ENCODE measurements at regions not wholly inside any gene's neighbourhood (a gene's known extent, or its start where the extent isn't known, plus 50 kb on each side); places are given as distances from the start of the nearest gene placed in this dataset.

- Histone ChIP-seq H4K5ac (ENCODE audit: low read length) (no peak overlapping the region), H3K4me1 (ENCODE audit: control insufficient read depth, low read depth, low read length) (no peaks in the 10 kb centered on the region), H3K18ac (ENCODE audit: low read length) (no peak overlapping the region), H3K4me3 (ENCODE audit: low read length) (no peak overlapping the region), H3K4ac (ENCODE audit: low read depth, low read length) (no peak overlapping the region), H3K36me3 (ENCODE audit: control insufficient read depth, insufficient read depth, low read length) (no peaks in the 10 kb centered on the region), H3K9ac (ENCODE audit: low read length) (no peak overlapping the region), H3K56ac (ENCODE audit: low read length) (no peak overlapping the region), H3K4me2 (ENCODE audit: low read length) (no peak overlapping the region), H2BK120ac (ENCODE audit: low read depth, low read length) (no peak overlapping the region), H3K79me1 (ENCODE audit: low read length) (no peaks in the 10 kb centered on the region), H3K79me2 (ENCODE audit: control insufficient read depth, insufficient read depth, low read length) (no peaks in the 10 kb centered on the region), H3K27ac (ENCODE audit: low read depth, low read length) (no peak overlapping the region), H3K23ac (ENCODE audit: low read length) (no peak overlapping the region), H2BK5ac (ENCODE audit: low read length) (no peak overlapping the region), H2BK15ac (replicated peaks; ENCODE audit: low read depth) (no peak overlapping the region), H3K27me3 (ENCODE audit: insufficient read depth, low read length, poor library complexity) (no peaks in the 10 kb centered on the region), H4K8ac (ENCODE audit: low read depth, low read length) (no peak overlapping the region), H2AK5ac (ENCODE audit: low read length) (no peak overlapping the region)
- WGBS (ENCODE audit: extremely low coverage, insufficient coverage, low lambda C conversion rate): no CpG with 5 or more reads among the region's 7 CpGs
- DNase-seq: no peak
Observed at GRCh38 chr13:99056381-99057014, 78.6 kb upstream of the DOCK9 start.

- H2BK5ac ChIP-seq (ENCODE audit: low read length): no peak overlapping the region
- no peak overlapping the region for H4K5ac ChIP-seq (ENCODE audit: low read length)
- no peak overlapping the region for H2BK15ac ChIP-seq (replicated peaks; ENCODE audit: low read depth)
- H3K4ac ChIP-seq (ENCODE audit: low read depth, low read length): no peak overlapping the region
- H3K9ac ChIP-seq (ENCODE audit: low read length): no peak overlapping the region
- H3K79me1 ChIP-seq (ENCODE audit: low read length): no peaks in the 10 kb centered on the region
- H3K4me1 ChIP-seq (ENCODE audit: control insufficient read depth, low read depth, low read length): no peaks in the 10 kb centered on the region
- H3K4me3 ChIP-seq (ENCODE audit: low read length): no peak overlapping the region
- H4K8ac ChIP-seq (ENCODE audit: low read depth, low read length): no peak overlapping the region
- no peaks in the 10 kb centered on the region for H3K27me3 ChIP-seq (ENCODE audit: insufficient read depth, low read length, poor library complexity)
- H3K18ac ChIP-seq (ENCODE audit: low read length): no peak overlapping the region
- H3K79me2 ChIP-seq (ENCODE audit: control insufficient read depth, insufficient read depth, low read length): no peaks in the 10 kb centered on the region
- H3K27ac ChIP-seq (ENCODE audit: low read depth, low read length): no peak overlapping the region
- WGBS (ENCODE audit: extremely low coverage, insufficient coverage, low lambda C conversion rate): no CpG with 5 or more reads among the region's 4 CpGs
- no peak overlapping the region for H3K56ac ChIP-seq (ENCODE audit: low read length)
- no peak for DNase-seq
- no peak overlapping the region for H3K4me2 ChIP-seq (ENCODE audit: low read length)
- no peak overlapping the region for H3K23ac ChIP-seq (ENCODE audit: low read length)
- H2AK5ac ChIP-seq (ENCODE audit: low read length): no peak overlapping the region
- no peak overlapping the region for H2BK120ac ChIP-seq (ENCODE audit: low read depth, low read length)
- no peaks in the 10 kb centered on the region for H3K36me3 ChIP-seq (ENCODE audit: control insufficient read depth, insufficient read depth, low read length)
Observed at GRCh38 chr13:99057310-99057975, 79.6 kb upstream of the DOCK9 start.

GRCh38 chr13:99058527-99059495 is 80.9 kb upstream of the DOCK9 start:
- Histone ChIP-seq H3K4me1 (ENCODE audit: control insufficient read depth, low read depth, low read length) (no peaks in the 10 kb centered on the region), H3K79me2 (ENCODE audit: control insufficient read depth, insufficient read depth, low read length) (no peaks in the 10 kb centered on the region), H3K27me3 (ENCODE audit: insufficient read depth, low read length, poor library complexity) (no peaks in the 10 kb centered on the region), H2BK5ac (ENCODE audit: low read length) (no peak overlapping the region), H2BK120ac (ENCODE audit: low read depth, low read length) (no peak overlapping the region), H3K56ac (ENCODE audit: low read length) (no peak overlapping the region), H3K4ac (ENCODE audit: low read depth, low read length) (no peak overlapping the region), H2BK15ac (replicated peaks; ENCODE audit: low read depth) (no peak overlapping the region), H3K79me1 (ENCODE audit: low read length) (no peaks in the 10 kb centered on the region), H3K23ac (ENCODE audit: low read length) (no peak overlapping the region), H3K36me3 (ENCODE audit: control insufficient read depth, insufficient read depth, low read length) (no peaks in the 10 kb centered on the region), H3K4me2 (ENCODE audit: low read length) (no peak overlapping the region), H4K5ac (ENCODE audit: low read length) (no peak overlapping the region), H3K27ac (ENCODE audit: low read depth, low read length) (no peak overlapping the region), H3K18ac (ENCODE audit: low read length) (no peak overlapping the region), H3K9ac (ENCODE audit: low read length) (no peak overlapping the region), H3K4me3 (ENCODE audit: low read length) (no peak overlapping the region), H4K8ac (ENCODE audit: low read depth, low read length) (no peak overlapping the region), H2AK5ac (ENCODE audit: low read length) (no peak overlapping the region)
- no CpG with 5 or more reads among the region's 8 CpGs for WGBS (ENCODE audit: extremely low coverage, insufficient coverage, low lambda C conversion rate)
- no peak for DNase-seq

- no peak for DNase-seq
- Histone ChIP-seq H3K4me1 (ENCODE audit: control insufficient read depth, low read depth, low read length) (no peaks in the 10 kb centered on the region), H3K4me2 (ENCODE audit: low read length) (no peak overlapping the region), H3K36me3 (ENCODE audit: control insufficient read depth, insufficient read depth, low read length) (no peaks in the 10 kb centered on the region), H3K56ac (ENCODE audit: low read length) (no peak overlapping the region), H3K23ac (ENCODE audit: low read length) (no peak overlapping the region), H2AK5ac (ENCODE audit: low read length) (no peak overlapping the region), H2BK120ac (ENCODE audit: low read depth, low read length) (no peak overlapping the region), H3K27me3 (ENCODE audit: insufficient read depth, low read length, poor library complexity) (no peaks in the 10 kb centered on the region), H3K4me3 (ENCODE audit: low read length) (no peak overlapping the region), H2BK15ac (replicated peaks; ENCODE audit: low read depth) (no peak overlapping the region), H3K79me1 (ENCODE audit: low read length) (no peaks in the 10 kb centered on the region), H4K8ac (ENCODE audit: low read depth, low read length) (no peak overlapping the region), H2BK5ac (ENCODE audit: low read length) (no peak overlapping the region), H3K18ac (ENCODE audit: low read length) (no peak overlapping the region), H3K9ac (ENCODE audit: low read length) (no peak overlapping the region), H3K4ac (ENCODE audit: low read depth, low read length) (no peak overlapping the region), H3K27ac (ENCODE audit: low read depth, low read length) (no peak overlapping the region), H4K5ac (ENCODE audit: low read length) (no peak overlapping the region), H3K79me2 (ENCODE audit: control insufficient read depth, insufficient read depth, low read length) (no peaks in the 10 kb centered on the region)
- WGBS (ENCODE audit: extremely low coverage, insufficient coverage, low lambda C conversion rate): no CpG with 5 or more reads among the region's 3 CpGs
Observed at GRCh38 chr13:99059498-99060075, 81.7 kb upstream of the DOCK9 start.

GRCh38 chr13:99061411-99061810 is 83.5 kb upstream of the DOCK9 start:
- Histone ChIP-seq H3K4ac (ENCODE audit: low read depth, low read length) (no peak overlapping the region), H2BK120ac (ENCODE audit: low read depth, low read length) (no peak overlapping the region), H4K5ac (ENCODE audit: low read length) (no peak overlapping the region), H3K23ac (ENCODE audit: low read length) (no peak overlapping the region), H3K18ac (ENCODE audit: low read length) (no peak overlapping the region), H2BK5ac (ENCODE audit: low read length) (no peak overlapping the region), H3K4me2 (ENCODE audit: low read length) (no peak overlapping the region), H3K27ac (ENCODE audit: low read depth, low read length) (no peak overlapping the region), H2BK15ac (replicated peaks; ENCODE audit: low read depth) (no peak overlapping the region), H3K56ac (ENCODE audit: low read length) (no peak overlapping the region), H3K79me2 (ENCODE audit: control insufficient read depth, insufficient read depth, low read length) (no peaks in the 10 kb centered on the region), H3K27me3 (ENCODE audit: insufficient read depth, low read length, poor library complexity) (no peaks in the 10 kb centered on the region), H2AK5ac (ENCODE audit: low read length) (no peak overlapping the region), H3K9ac (ENCODE audit: low read length) (no peak overlapping the region), H3K36me3 (ENCODE audit: control insufficient read depth, insufficient read depth, low read length) (no peaks in the 10 kb centered on the region), H4K8ac (ENCODE audit: low read depth, low read length) (no peak overlapping the region), H3K4me1 (ENCODE audit: control insufficient read depth, low read depth, low read length) (no peaks in the 10 kb centered on the region), H3K79me1 (ENCODE audit: low read length) (no peaks in the 10 kb centered on the region), H3K4me3 (ENCODE audit: low read length) (no peak overlapping the region)
- DNase-seq: no peak
- no CpG with 5 or more reads among the region's 4 CpGs for WGBS (ENCODE audit: extremely low coverage, insufficient coverage, low lambda C conversion rate)

Measured in mesendoderm (in vitro differentiated cells).